ENCODE measurements at regions not wholly inside any gene's neighbourhood (a gene's known extent, or its start where the extent isn't known, plus 50 kb on each side); places are given as distances from the start of the nearest gene placed in this dataset.

DNA sequence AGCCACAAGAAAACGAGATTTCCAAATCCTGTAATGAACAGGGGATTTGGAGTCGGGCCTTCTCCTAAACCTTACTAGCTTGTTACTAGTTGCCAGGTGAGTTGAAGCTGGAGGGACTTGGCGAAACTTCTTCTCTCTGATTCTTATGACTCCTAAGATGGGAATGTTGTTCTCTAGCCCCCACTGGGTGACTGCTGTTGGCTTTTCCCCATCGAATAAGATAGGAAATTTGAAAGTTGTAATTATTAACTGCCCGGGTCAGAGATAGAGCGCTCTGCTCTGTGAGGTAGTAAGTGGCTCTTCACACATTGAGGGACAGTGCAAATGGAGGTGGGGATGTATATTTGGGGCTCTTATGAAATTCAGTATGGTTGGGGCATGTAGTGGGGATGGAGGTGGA lies 111.2 kb upstream of the MBNL2 start:
- DNase-seq (ENCODE audit: low spot score) = peak; percentile 28
- FAIRE-seq = no peak

DNA sequence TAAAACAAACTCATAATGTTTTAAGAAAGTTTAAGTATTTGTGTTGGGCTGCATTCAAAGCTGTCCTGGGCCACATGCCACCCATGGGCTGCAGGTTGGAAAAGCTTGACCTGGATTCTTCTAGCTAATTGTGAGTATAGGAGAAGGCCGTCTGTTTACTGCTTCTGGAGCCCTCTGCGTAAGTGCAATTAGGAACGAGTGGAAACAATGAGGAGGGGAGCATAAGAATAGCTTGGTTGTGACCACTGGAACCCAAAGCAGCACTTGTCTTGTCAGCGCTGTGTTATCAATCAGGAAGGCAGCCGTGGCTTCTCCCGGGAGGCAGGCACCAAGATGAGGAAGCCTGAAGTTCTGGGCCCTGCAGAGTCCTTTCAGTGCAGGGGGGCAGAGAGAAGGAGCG lies 110.4 kb upstream of the MBNL2 start:
- FAIRE-seq (no peak), DNase-seq (ENCODE audit: low spot score) (no peak)

GRCh38 chr13:97112446-97113152 lies 109.5 kb upstream of the MBNL2 start:
- DNase-seq (ENCODE audit: low spot score) = no peak
- no peak for FAIRE-seq

- DNase-seq (ENCODE audit: low spot score) = no peak
- no peak for FAIRE-seq
Observed at GRCh38 chr13:97113231-97114001, 108.7 kb upstream of the MBNL2 start.

DNA sequence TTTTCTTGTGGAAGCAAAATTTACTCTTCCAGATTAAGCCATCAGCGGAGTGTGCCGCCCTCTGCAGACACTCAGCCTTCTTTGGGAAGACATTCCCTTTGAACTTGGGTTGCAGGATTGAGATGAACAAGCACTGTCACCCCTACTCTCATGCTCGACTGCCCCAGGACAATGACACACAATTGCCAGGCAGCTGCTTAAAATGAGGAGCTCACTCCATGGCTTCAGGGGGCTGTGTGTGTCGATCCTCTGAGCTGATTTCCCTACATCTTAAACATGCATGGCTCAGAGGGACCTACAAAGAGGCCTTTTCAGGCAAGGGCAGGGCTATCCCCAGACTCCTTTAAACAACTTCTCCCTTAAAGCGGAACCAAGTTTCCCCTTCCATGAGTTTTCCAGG lies 107.5 kb upstream of the MBNL2 start:
- DNase-seq (ENCODE audit: low spot score) = no peak
- no peak for FAIRE-seq

- no peak for FAIRE-seq
Observed at GRCh38 chr13:97116754-97117153, 105.4 kb upstream of the MBNL2 start.

DNA sequence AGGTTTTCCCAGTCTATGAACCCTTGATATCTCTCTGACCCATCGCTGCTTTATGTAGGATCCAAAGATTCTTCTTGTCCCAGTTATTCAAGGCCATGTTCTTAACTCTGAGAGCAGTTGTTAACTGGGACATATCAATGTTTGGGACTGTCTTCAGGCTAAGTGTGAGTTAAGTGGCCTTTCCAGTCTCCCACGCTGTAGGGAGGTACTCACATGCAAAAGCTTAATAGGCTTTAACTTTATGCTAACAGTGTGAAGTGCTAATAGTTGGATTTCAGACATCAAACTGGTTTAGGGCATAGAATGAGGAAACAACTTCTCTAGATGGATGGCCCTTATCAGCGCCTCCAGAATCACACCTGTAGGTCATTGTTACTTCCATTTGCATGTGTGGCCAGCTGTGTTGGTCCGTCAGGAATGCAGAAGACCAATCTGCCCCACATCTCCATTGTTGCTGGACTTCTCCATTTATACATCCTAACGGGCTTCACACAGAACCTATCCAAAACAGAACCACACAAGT lies 104.7 kb upstream of the MBNL2 start:
- no peak for DNase-seq (ENCODE audit: low spot score)
- no peak for FAIRE-seq

More at GRCh38 chr13:97116754-97117153, 105.4 kb upstream of the MBNL2 start:
- no peak for DNase-seq (ENCODE audit: low spot score)

DNA sequence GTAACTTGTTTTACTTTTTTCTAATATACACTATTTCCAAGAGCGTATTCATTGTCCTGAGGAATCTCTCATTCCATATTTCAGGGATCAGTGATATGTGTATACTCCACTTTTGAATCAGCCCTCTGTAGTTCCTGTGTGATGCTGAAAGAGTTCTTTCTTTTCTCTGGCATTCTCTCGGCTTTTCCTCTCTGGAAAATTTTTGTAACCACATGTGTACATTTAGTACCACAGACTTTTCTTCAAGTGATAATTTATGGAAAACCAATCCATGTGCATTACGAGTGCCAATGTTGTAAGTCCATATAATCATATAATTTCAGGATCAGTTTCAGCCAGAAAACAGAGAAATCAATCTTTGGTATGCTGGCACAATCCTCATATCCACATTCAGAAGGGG lies 102.2 kb upstream of the MBNL2 start:
- FAIRE-seq (no peak), DNase-seq (ENCODE audit: low spot score) (no peak)

DNA sequence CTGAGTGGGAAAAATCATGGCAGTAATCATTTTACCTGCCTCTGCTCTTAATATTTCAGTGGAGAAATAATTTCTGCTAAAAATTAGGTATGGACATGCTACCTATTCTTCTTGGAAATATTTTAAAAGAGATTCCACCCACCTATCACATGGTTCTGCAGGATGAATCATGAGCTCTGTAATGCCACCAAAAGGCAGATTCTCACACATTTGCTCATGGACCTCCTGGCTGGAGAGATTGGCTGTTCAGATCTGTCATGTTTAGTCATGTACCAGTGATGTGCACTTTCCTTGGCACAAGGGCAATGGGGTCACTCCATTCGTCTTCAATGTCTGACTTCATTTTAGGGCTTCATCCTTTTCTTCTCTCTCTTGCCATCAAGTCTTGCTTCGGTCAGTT lies 101.8 kb upstream of the MBNL2 start:
- no peak for DNase-seq (ENCODE audit: low spot score)
- FAIRE-seq = no peak

DNA sequence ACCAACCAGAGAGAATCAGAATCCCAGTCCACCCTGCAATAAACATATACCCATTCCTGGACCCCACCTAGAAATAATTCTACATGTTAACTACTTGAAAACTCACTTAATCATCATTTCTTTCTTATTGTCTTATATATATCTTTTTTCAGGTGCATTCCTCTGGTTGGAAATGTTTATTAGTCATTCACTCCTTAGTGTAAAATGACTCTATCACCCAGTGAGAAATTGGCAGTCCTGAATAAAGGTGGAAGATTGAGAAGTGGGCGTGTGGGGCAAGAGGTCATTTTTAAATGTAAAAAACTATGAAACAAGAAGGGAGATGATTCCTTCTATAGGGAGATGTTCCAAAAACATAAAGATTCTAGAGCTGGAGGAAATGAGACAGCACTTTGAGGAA lies 101.2 kb upstream of the MBNL2 start:
- no peak for FAIRE-seq
- DNase-seq (ENCODE audit: low spot score) = no peak

GRCh38 chr13:97121894-97122293 lies 100.2 kb upstream of the MBNL2 start:
- DNase-seq (ENCODE audit: low spot score) (no peak), FAIRE-seq (no peak)

GRCh38 chr13:97122381-97122996 lies 99.6 kb upstream of the MBNL2 start:
- DNase-seq (ENCODE audit: low spot score) (peak; percentile 20), FAIRE-seq (no peak)

DNA sequence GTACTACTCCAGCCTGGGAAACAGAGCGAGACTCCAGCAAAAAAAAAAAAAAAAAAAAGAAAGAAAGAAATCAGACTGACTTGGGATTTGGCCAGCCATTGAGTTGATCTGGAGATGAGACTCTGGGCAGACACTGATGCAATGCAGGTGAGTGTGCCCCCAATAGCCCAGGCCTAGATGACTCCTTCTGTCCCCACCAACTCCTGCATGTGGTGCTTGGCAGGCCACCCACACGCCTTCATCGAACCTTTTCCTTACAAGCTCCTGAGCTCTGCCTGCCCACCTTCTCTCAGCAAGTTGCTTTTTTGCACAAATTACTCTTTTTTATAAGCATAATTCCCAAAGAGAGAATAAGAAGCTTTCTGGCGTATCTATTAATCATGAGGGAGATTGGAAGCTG lies 97.9 kb upstream of the MBNL2 start:
- FAIRE-seq (no peak), DNase-seq (ENCODE audit: low spot score) (no peak)

DNA sequence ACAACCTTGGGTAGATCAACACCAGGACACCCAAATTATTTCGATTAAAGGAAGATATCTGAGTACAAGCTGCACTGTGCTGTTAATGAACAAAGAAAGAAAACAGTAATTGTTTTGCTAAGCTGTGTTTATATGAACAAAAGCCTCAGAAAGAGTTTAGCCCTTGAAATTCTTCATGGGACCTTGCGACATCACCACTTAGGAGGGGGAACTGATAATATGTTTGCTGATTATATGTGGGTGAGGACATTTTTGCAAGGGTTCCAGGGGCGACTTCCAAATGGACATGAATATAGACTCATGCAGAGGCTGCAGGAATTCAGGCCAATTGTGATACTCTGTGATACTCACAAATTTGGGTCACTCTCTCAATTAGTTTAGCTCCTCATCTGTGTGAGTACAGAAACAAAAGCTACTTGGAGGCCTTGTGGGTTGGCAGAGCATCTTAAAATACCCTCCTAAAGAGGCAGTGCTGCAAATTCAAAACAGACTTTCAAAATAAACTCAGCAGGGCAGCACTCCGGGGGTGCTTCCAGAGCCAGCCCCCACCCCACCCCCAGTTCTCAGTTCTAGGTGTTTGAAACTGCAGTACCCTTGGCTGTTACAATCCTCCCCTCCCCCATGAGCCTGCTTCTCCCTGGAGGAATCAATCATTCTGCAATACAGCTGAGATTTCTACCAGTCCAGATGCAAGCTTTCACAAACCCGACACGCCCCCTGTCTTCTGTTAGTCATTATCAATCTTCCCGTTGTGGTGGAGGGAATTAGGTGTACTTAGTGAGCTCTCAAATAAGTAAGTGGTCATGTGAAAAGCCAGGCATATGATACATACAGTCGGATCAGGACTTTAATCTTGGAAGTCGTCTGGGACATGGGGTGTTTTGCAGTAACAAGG lies 97.0 kb upstream of the MBNL2 start:
- FAIRE-seq = no peak
- peak; percentile 18 for DNase-seq (ENCODE audit: low spot score)

GRCh38 chr13:97125810-97126738 lies 96.1 kb upstream of the MBNL2 start:
- FAIRE-seq = no peak
- DNase-seq (ENCODE audit: low spot score) = no peak

- FAIRE-seq = no peak
- DNase-seq (ENCODE audit: low spot score) = no peak
Observed at GRCh38 chr13:97127842-97128241, 94.3 kb upstream of the MBNL2 start.

GRCh38 chr13:97130190-97130589 lies 91.9 kb upstream of the MBNL2 start:
- DNase-seq (ENCODE audit: low spot score) = no peak
- no peak for FAIRE-seq

GRCh38 chr13:97131447-97131846 lies 90.7 kb upstream of the MBNL2 start:
- FAIRE-seq = no peak
- DNase-seq (ENCODE audit: low spot score) = no peak

GRCh38 chr13:97133554-97133953 lies 88.6 kb upstream of the MBNL2 start:
- DNase-seq (ENCODE audit: low spot score) (no peak), FAIRE-seq (no peak)

DNA sequence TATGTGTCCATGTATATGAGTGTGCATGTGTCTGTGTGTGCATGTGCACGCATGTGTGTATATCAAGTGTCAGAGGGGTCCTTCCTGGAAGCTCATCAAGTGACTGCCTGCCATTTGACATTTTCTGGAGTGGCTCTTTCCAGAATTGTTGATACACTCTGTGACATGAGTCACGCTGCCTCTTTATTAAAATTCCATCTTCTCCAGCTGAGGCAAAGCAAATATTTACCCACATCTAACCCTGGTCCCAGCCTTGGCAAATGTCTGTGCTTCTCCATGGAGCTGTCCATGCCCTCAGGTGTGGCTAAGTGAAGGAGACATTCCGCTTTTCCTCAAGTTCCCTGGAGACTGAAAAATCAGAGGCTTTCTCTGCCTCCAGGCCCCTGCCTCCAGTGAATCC lies 88.2 kb upstream of the MBNL2 start:
- DNase-seq (ENCODE audit: low spot score) (no peak), FAIRE-seq (no peak)

Measured in RCC 7860 (cell line).